BE2C (cell line): ENCODE measurements at regions not wholly inside any gene's neighbourhood (a gene's known extent, or its start where the extent isn't known, plus 50 kb on each side); places are given as distances from the start of the nearest gene placed in this dataset.
"Not testable (repeated sequence)": the region's sequence is repeated elsewhere in the genome, so short reads cannot be mapped to it uniquely, and the experiment has no call there.

ENCODE experiments used
- DNase-seq: peaks from one replicate; pipeline ENCODE4 v3.0.0-alpha.2; 2020
- H3K27me3 ChIP-seq: fragments of 250-450 bp; sonication (Bioruptor Pico); 2 replicates; pipeline ENCODE4 v1.5.1; 2020; ENCODE audit warnings: mild to moderate bottlenecking
- H3K36me3 ChIP-seq: fragments of 250-450 bp; sonication (Bioruptor Pico); 2 replicates; pipeline ENCODE4 v1.5.1; 2020; ENCODE audit warnings: mild to moderate bottlenecking
- H3K4me1 ChIP-seq: fragments of 250-450 bp; sonication (Bioruptor Pico); 2 replicates; pipeline ENCODE4 v1.5.1; 2020
- H3K4me3 ChIP-seq: 2 replicates; pipeline ENCODE4 v1.5.1; 2011; ENCODE audit warnings: low read depth, low read length
- H3K9me3 ChIP-seq: fragments of 250-450 bp; sonication (Bioruptor Pico); 2 replicates; pipeline ENCODE4 v1.5.1; 2020
- CTCF ChIP-seq: IDR thresholded peaks from 2 replicates; pipeline ENCODE4 v1.5.1; 2012; ENCODE audit warnings: mild to moderate bottlenecking, low read depth, low read length

DNA sequence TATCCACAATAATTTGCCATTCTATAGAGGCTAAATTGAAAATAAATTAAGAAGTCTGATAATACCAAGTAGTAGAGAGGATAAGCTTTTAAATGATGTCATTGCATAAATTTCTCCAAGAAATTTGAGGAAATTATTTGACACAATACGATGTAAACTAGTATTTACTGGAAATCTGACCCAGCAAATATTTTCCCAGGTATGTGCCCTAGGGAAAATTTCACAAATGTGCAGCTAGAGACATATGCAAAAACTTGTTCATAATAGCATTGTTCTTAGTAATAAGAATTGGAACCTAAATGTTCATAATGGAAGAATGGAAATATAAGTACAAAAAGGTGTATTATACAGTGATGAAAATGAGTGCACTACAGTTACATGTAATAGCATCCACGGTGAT lies 888.8 kb upstream of the SOX11 start:
- no peaks in the 10 kb centered on the region for H3K4me1 ChIP-seq
- DNase-seq, result no peak
- no peak overlapping the region for H3K4me3 ChIP-seq
- TF ChIP-seq CTCF, result no peak
- no peaks in the 10 kb centered on the region for H3K36me3 ChIP-seq
- no peaks in the 10 kb centered on the region for H3K9me3 ChIP-seq
- H3K27me3 ChIP-seq, result no peaks in the 10 kb centered on the region

- H3K9me3 ChIP-seq, DNase-seq, H3K36me3 ChIP-seq, H3K4me1 ChIP-seq, H3K4me3 ChIP-seq, H3K27me3 ChIP-seq: not testable (repeated sequence)
These were observed 878.0 kb upstream of the SOX11 start for GRCh38 chr2:4814137-4814536.

DNA sequence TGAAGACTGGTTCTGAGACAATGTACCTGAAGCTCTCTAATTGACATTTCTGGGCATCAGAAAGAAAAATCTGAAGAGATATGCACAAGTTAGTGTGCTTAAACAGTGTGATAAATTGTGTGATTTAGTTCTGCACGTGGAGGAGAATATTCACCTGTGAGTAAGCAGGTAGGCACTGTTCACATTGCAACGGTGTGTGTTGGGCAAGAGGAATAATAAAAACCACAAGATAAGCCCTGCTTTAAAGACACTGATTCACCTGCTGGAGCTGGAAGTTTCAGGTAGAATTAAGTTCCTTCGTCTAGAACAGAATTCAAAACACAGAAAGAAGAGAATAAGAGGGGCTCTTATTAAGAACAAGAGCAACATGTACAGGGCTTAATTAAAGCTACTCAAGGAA lies 864.3 kb upstream of the SOX11 start:
- Histone ChIP-seq H3K36me3 (no peaks in the 10 kb centered on the region), H3K4me1 (no peaks in the 10 kb centered on the region), H3K4me3 (no peak overlapping the region), H3K9me3 (no peaks in the 10 kb centered on the region), H3K27me3 (no peaks in the 10 kb centered on the region)
- TF ChIP-seq CTCF, result no peak
- DNase-seq, result no peak

DNA sequence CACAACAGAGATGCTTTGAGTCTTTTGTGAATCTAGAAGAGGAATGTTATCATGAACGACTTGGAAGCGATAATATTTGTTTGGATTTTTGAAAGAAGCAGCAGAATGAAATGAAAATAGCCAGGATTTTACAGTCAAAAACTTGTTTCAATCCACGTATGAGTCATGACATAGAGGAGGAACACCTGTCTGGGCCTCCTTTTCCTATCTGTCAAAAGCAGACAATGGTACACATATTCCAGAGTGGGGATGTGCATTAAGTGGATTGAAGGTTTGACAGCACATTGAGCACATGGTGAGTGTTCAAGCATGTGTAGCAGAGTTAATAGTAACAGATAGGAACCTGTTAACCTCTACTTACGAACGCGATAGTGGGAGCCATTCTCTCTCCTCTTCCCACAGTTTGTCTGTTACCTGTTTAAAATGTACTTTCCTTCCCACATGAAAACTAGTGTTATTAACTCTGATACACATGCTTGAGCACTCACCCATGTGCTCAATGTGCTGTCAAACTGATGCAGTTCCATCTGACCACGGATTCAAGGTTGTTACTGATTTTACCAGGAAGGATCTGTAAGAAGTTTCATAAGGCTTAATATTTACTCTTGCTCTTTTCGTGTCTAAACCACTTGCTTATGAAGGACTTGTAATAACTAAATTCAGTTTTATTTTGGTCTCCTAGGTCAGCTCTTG lies 863.4 kb upstream of the SOX11 start:
- Histone ChIP-seq H3K4me1 (no peaks in the 10 kb centered on the region), H3K27me3 (no peaks in the 10 kb centered on the region), H3K36me3 (no peaks in the 10 kb centered on the region), H3K4me3 (no peak overlapping the region), H3K9me3 (no peaks in the 10 kb centered on the region)
- no peak for DNase-seq
- TF ChIP-seq CTCF, result no peak

DNA sequence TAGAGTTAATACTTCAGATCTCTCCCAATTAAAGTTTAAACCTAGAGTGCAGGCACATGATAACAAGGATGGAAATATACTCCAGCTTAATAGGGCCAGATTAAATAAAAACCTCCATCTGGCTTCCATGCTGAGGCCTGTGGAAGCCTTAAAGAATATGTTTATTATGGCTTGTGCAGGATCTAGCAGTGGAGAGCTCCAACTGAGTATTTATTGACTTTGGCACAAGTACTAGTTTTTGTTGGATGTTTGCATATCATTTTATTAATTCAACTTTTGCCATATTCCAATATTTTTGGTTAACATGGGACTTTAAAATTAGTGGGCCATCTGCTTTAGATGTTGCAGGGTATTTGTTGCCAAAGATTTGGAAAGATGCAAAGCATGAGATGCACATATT lies 860.4 kb upstream of the SOX11 start:
- Histone ChIP-seq H3K9me3 (no peaks in the 10 kb centered on the region), H3K36me3 (no peaks in the 10 kb centered on the region), H3K27me3 (no peaks in the 10 kb centered on the region), H3K4me1 (no peaks in the 10 kb centered on the region), H3K4me3 (no peak overlapping the region)
- no peak for DNase-seq
- TF ChIP-seq CTCF, result no peak

- H3K27me3 ChIP-seq, result no peaks in the 10 kb centered on the region
- H3K4me3 ChIP-seq, result no peak overlapping the region
- no peaks in the 10 kb centered on the region for H3K4me1 ChIP-seq
- no peaks in the 10 kb centered on the region for H3K36me3 ChIP-seq
- no peak for DNase-seq
- TF ChIP-seq CTCF, result no peak
- H3K9me3 ChIP-seq, result no peaks in the 10 kb centered on the region; the same call in 1 of the 2 replicates
These were observed 859.5 kb upstream of the SOX11 start for GRCh38 chr2:4832642-4833041.

DNA sequence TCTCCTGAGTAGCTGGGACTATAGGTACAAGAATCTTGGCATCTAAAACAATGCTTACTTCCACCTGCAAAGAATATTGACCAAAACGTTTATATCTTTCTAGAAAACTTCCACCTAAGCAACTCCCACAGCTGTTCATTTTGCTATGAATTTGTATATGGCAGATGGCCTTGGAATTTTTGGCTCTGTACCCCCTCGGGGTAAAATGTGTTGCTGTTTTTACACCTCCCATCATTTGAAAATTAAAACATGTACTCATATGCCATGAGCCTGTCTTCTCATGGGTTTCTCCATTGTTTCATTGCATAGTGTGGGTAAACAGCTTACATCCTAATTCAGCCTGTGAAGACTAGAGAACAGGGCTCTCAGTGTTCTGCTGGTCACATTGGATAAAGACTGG lies 853.6 kb upstream of the SOX11 start:
- H3K27me3 ChIP-seq, result no peaks in the 10 kb centered on the region
- no peak overlapping the region for H3K4me3 ChIP-seq
- H3K4me1 ChIP-seq, result no peaks in the 10 kb centered on the region
- TF ChIP-seq CTCF, result no peak
- H3K9me3 ChIP-seq, result no peaks in the 10 kb centered on the region; the same call in 1 of the 2 replicates
- no peaks in the 10 kb centered on the region for H3K36me3 ChIP-seq
- no peak for DNase-seq
